Epidermal melanocyte (primary cell): ENCODE measurements at regions not wholly inside any gene's neighbourhood (a gene's known extent, or its start where the extent isn't known, plus 50 kb on each side); places are given as distances from the start of the nearest gene placed in this dataset.
A peak's percentile ranks its signal among the peaks of the same experiment; 100 is the strongest.

Source experiments
- DNase-seq: peaks from one replicate; pipeline ENCODE4 v3.0.0; 2011; ENCODE audit warnings: low spot score; ENCODE audit not compliant: insufficient read length

DNA sequence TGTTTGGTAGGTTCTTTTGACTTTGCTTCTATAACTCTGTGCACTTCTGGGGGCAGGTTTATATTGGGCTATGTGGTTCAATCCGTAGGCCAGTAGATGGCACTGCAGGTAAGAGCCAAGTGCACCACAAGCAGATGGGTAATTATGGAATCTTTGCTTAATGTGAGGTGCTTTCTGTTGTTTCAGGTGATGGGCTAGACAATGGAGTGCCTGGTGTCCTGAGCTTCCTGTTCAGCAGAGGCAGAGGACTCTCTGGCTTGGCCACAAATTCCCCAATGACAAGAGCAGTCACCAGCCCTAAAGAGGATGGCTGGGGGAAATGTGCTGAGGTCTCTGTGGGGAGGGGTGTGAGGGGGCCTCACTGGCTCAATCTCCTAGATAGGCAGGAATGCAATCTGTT is 455.0 kb downstream of the CCSER2 start:
- no peak for DNase-seq

- DNase-seq: no peak
These were observed 455.5 kb downstream of the CCSER2 start for GRCh38 chr10:84783909-84784308.

DNA sequence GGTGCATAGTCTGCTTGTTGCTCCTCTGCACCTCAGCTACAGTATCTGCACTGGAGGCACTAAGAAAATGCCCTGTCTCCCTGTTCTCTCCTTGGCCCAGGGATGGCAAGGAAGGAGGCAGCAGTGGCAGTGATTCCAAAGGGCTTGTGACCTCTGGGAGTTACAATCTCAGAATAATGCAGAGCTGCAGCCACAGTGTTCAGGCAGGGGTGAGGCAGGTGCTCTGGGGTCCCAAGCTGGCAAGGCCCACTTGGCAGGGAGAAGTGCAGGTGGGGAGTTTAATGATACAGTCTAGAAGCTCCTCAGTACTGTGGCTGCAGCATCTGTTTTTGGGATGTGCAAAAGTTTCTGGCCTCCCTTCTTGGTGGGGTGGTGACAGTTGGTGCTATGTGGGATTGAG is 456.4 kb downstream of the CCSER2 start:
- DNase-seq: no peak

GRCh38 chr10:84789026-84789425 is 460.6 kb downstream of the CCSER2 start:
- DNase-seq: no peak

DNA sequence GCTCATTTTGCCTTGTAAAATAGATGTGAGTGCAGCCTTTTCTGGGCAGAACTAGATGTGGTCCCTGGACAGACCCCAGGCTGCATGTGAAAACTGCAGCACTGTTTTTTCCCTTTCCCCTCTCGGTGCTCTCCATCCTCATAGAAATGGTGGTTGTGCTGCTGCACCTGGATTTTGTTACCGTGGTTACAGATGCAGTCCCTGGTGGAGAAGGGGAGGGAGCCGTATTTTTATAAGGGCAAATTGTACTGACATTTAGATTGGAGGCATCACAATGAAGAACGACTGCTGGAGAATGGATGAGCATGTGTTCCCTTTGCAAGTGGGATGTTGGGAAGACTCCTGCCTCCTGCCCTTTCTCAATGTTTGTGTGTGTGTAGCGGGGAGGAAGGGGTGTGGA is 469.9 kb downstream of the CCSER2 start:
- no peak for DNase-seq

- DNase-seq: no peak
These were observed 472.8 kb downstream of the CCSER2 start for GRCh38 chr10:84801156-84801555.

GRCh38 chr10:84801916-84802315 is 473.5 kb downstream of the CCSER2 start:
- no peak for DNase-seq

- DNase-seq: no peak
These were observed 476.8 kb downstream of the CCSER2 start for GRCh38 chr10:84805149-84805548.

DNA sequence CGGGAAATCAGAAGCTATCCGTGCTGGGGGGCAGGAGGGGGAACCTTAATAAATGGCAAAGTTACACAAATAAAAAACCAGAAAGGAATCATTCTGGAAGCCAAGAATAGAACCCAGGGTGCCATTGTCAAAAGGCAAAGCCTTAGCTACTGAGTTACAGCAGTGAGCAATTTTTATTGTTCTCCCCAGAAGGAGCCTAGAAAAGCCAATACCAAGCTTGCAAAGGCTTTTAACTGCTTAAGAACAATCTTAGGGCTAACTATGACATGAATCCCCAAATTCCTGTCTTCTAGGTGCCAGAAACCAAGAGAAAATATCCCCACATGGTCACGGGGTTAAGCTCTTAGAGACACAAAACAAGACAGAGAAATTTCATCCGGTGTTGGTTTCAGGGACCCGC is 482.7 kb downstream of the CCSER2 start:
- no peak for DNase-seq

- DNase-seq: no peak
These were observed 490.6 kb downstream of the CCSER2 start for GRCh38 chr10:84818961-84819360.

DNA sequence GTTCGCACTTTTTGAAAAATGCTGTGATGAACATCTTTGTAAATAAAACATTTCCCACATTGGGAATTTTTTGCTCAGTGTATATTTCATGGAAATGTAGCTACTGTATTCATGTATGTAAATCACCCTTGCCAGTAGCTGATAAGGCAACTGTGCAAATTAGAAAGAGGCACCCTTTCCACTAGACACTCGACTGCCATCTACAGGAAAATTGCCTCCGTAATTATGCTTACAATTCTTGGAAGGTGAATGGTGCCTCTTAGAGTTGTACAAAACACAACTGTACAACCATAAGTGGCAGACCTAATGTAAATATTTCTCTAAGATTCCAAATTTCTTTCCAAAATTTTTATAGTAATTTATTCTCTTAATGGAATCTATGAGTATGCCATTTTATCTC is 491.7 kb downstream of the CCSER2 start:
- DNase-seq: no peak

- no peak for DNase-seq
These were observed 492.2 kb downstream of the CCSER2 start for GRCh38 chr10:84820596-84820995.

GRCh38 chr10:84822931-84823630 is 494.7 kb downstream of the CCSER2 start:
- DNase-seq: no peak

DNA sequence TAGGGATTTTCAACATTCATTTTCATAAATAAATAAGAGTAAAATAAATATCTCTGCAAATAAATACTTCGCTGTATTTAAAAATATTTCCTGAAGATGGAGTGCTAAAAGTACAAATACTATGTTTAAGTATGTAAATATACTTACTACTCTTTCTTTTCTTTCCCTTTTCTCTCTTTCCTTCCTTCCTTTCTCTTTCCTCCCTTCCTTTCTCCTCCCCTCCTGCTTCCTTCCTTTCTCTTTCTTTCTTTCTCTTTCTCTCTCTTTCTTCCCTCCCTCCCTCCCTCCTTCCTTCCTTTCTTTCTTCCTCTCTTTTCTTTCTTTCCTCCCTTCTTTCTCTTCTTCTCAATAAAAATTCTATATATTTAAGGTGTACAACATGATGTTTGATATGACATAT is 496.1 kb downstream of the CCSER2 start:
- no peak for DNase-seq

- peak; percentile 52 for DNase-seq
These were observed 496.9 kb downstream of the CCSER2 start for GRCh38 chr10:84825330-84825729.

DNA sequence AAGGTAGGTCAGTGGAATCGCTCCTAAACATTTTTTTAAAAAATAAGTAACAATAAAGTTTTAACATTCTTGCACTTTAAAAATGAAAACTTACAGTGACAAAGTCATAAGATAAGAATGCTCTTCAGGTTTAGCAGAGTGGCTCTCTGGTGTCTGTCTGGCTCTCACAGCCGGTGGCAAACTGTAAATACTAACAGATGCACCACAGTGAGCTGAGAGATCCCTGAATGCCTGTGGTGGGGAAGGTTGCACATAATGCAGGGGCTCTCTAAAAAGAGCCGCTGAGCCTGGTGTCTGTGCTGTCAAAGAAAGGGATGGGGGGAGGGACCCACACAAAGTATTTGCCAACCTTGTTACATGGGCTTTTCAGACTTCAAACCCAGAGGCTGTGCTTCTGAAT is 498.3 kb downstream of the CCSER2 start:
- DNase-seq: no peak

DNA sequence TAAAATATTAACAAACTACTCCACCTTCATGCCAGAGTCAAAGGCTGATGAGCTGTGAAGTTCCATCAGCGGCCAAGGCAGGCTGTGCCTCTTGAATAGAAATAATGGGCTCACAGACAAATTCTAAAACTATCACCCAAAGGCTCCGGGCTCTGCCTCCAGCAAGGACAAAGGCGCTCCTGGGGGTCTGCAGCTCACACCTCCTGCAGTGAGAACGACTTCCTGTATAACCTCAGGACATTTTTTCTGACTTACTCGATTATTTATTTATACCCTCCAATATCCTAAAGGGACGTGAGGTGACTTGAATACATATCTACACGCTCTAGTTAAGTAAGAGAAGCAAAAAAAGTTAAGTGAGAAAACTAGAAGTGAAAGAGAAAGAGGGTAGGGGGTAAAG is 500.7 kb downstream of the CCSER2 start:
- no peak for DNase-seq

GRCh38 chr10:84837041-84837812 is 508.8 kb downstream of the CCSER2 start:
- no peak for DNase-seq

GRCh38 chr10:84837877-84838276 is 509.5 kb downstream of the CCSER2 start:
- DNase-seq: no peak

GRCh38 chr10:84838851-84839250 is 510.5 kb downstream of the CCSER2 start:
- DNase-seq: no peak

- DNase-seq: no peak
These were observed 514.2 kb downstream of the CCSER2 start for GRCh38 chr10:84842593-84842992.

GRCh38 chr10:84844461-84844860 is 516.1 kb downstream of the CCSER2 start:
- no peak for DNase-seq

- DNase-seq: no peak
These were observed 517.4 kb downstream of the CCSER2 start for GRCh38 chr10:84845628-84846261.
